ENCODE measurements at regions not wholly inside any gene's neighbourhood (a gene's known extent, or its start where the extent isn't known, plus 50 kb on each side); places are given as distances from the start of the nearest gene placed in this dataset.

- DNase-seq, result peak; percentile 96
Measured at GRCh38 chr17:77400445-77400870, 259.7 kb downstream of the SEC14L1 start.

GRCh38 chr17:77402159-77402731 is 261.5 kb downstream of the SEC14L1 start:
- DNase-seq, result no peak

- DNase-seq, result no peak
Measured at GRCh38 chr17:77403854-77404253, 263.1 kb downstream of the SEC14L1 start.

GRCh38 chr17:77404812-77405581 is 264.2 kb downstream of the SEC14L1 start:
- no peak for DNase-seq

- DNase-seq, result no peak
Measured at GRCh38 chr17:77405867-77406732, 265.3 kb downstream of the SEC14L1 start.

- DNase-seq, result no peak
Measured at GRCh38 chr17:77407321-77408277, 266.8 kb downstream of the SEC14L1 start.

GRCh38 chr17:77408284-77408683 is 267.5 kb downstream of the SEC14L1 start:
- no peak for DNase-seq

- DNase-seq, result peak; percentile 57
Measured at GRCh38 chr17:77409282-77410161, 268.8 kb downstream of the SEC14L1 start.

GRCh38 chr17:77410470-77410869 is 269.7 kb downstream of the SEC14L1 start:
- DNase-seq, result no peak

- DNase-seq, result no peak
Measured at GRCh38 chr17:77414811-77415400, 274.1 kb downstream of the SEC14L1 start.

GRCh38 chr17:77416105-77416713 is 275.4 kb downstream of the SEC14L1 start:
- no peak for DNase-seq

- no peak for DNase-seq
Measured at GRCh38 chr17:77417575-77417974, 276.8 kb downstream of the SEC14L1 start.

GRCh38 chr17:77418609-77419008 is 277.8 kb downstream of the SEC14L1 start:
- DNase-seq, result no peak

GRCh38 chr17:77419095-77419494 is 278.3 kb downstream of the SEC14L1 start:
- no peak for DNase-seq

GRCh38 chr17:77419547-77420094 is 278.9 kb downstream of the SEC14L1 start:
- no peak for DNase-seq

- peak; percentile 36 for DNase-seq
Measured at GRCh38 chr17:77420095-77420803, 279.5 kb downstream of the SEC14L1 start.

GRCh38 chr17:77420804-77421629 is 280.2 kb downstream of the SEC14L1 start:
- peak; percentile 98 for DNase-seq

- DNase-seq, result no peak
Measured at GRCh38 chr17:77421630-77421972, 280.8 kb downstream of the SEC14L1 start.
